ENCODE measurements at regions not wholly inside any gene's neighbourhood (a gene's known extent, or its start where the extent isn't known, plus 50 kb on each side); places are given as distances from the start of the nearest gene placed in this dataset.

DNA sequence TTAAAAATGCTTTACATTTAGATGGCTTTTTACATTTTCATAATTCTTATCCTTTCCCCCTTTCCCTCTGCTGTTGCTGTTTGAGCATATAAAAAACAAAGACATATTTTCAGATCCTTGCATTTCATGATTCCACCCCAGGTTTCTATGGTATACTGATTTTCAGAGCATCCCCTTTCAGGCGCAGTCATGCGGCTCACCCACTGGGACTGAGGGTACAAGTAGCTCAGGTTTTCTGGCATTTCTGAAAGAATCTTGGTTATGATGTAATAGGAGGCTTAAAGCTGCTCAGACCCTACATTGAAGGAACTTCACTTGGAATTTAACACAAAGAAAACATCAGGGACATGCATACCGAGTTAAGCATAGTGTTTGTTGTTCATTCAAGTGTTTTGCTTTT is 310.8 kb downstream of the ETAA1 start:
- TF ChIP-seq, protein P1, sequence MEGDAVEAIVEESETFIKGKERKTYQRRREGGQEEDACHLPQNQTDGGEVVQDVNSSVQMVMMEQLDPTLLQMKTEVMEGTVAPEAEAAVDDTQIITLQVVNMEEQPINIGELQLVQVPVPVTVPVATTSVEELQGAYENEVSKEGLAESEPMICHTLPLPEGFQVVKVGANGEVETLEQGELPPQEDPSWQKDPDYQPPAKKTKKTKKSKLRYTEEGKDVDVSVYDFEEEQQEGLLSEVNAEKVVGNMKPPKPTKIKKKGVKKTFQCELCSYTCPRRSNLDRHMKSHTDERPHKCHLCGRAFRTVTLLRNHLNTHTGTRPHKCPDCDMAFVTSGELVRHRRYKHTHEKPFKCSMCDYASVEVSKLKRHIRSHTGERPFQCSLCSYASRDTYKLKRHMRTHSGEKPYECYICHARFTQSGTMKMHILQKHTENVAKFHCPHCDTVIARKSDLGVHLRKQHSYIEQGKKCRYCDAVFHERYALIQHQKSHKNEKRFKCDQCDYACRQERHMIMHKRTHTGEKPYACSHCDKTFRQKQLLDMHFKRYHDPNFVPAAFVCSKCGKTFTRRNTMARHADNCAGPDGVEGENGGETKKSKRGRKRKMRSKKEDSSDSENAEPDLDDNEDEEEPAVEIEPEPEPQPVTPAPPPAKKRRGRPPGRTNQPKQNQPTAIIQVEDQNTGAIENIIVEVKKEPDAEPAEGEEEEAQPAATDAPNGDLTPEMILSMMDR (IDR thresholded peaks at IDR 0.05 in 4 of 5, conservative IDR thresholded peaks at IDR 0.05 in 1 of 5) = no peak
- no peak for TF ChIP-seq POLR2A (IDR thresholded peaks at IDR 0.05)
- in situ Hi-C loops (cut with MboI; ENCODE audit: low sequenced_read_pairs in 4 of 4) = no loop called here
- intact Hi-C loops (cut with DNase I; ENCODE audit: low total_unique reads) = no loop called here

DNA sequence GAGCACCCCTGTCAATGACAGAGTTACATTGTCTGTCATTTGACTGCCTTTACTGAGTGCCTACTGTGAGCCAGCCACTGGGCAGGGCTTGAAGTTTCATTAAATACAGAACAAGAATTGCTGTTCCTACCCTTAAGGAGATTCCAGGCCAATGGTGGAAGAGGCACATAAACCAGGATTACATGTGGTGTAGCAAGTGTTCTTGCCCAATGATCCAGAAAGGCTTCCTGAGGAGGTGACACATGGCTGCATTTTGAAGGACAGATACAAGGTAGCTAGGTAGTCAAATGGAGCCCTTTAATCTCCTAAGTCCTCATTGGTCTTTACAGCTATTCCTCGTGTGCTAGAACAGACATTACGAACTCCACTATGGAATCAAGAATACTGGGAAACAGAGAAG is 312.7 kb downstream of the ETAA1 start:
- H3K36me3 ChIP-seq = no peaks in the 10 kb centered on the region
- H3K9me3 ChIP-seq = no peaks in the 10 kb centered on the region
- H3K27me3 ChIP-seq = no peaks in the 10 kb centered on the region
- no peak for DNase-seq
- TF ChIP-seq, protein P1 (IDR thresholded peaks at IDR 0.05 in 4 of 5, conservative IDR thresholded peaks at IDR 0.05 in 1 of 5) = no peak
- no peak for TF ChIP-seq POLR2A (IDR thresholded peaks at IDR 0.05)
- H3K4me3 ChIP-seq = no peak overlapping the region
- in situ Hi-C loops (cut with MboI; ENCODE audit: low sequenced_read_pairs in 4 of 4) (no loop called here), intact Hi-C loops (cut with DNase I; ENCODE audit: low total_unique reads) (no loop called here)
- ATAC-seq = no peak
- no peak overlapping the region for H3K27ac ChIP-seq
- H3K4me1 ChIP-seq = no peaks in the 10 kb centered on the region

More for the DNA sequence above, 310.8 kb downstream of the ETAA1 start:
- ATAC-seq = no peak
- no peaks in the 10 kb centered on the region for H3K27me3 ChIP-seq
- no peaks in the 10 kb centered on the region for H3K36me3 ChIP-seq
- no peak overlapping the region for H3K4me3 ChIP-seq
- no peak for DNase-seq
- H3K27ac ChIP-seq = no peak overlapping the region
- H3K4me1 ChIP-seq = no peaks in the 10 kb centered on the region
- H3K9me3 ChIP-seq = no peaks in the 10 kb centered on the region

DNA sequence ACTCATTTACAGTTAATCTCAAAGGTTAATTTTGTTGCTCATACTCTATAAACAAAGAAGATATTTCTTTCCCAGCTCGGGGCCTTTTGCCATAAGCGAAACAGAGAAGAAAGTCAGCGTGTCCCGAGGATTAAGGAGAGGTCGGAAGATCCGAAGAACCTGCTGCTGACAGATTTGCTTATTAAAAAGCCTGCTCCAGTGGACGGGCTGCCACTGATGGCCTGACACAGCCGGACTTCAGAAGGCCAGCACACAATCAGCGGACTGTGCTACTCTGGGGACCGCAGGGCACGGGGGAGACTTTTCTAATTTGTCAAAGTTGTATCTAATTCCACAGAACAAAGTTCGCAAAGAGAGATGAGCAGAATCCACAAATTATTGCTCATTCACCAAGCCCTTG is 315.4 kb downstream of the ETAA1 start:
- H3K4me3 ChIP-seq = no peak overlapping the region
- no peaks in the 10 kb centered on the region for H3K4me1 ChIP-seq
- intact Hi-C loops (cut with DNase I; ENCODE audit: low total_unique reads) (no loop called here), in situ Hi-C loops (cut with MboI; ENCODE audit: low sequenced_read_pairs in 4 of 4) (no loop called here)
- no peak overlapping the region for H3K27ac ChIP-seq
- no peak for DNase-seq
- H3K27me3 ChIP-seq = no peaks in the 10 kb centered on the region
- H3K9me3 ChIP-seq = no peaks in the 10 kb centered on the region
- ATAC-seq = no peak
- H3K36me3 ChIP-seq = no peaks in the 10 kb centered on the region
- TF ChIP-seq, protein P1 (IDR thresholded peaks at IDR 0.05 in 4 of 5, conservative IDR thresholded peaks at IDR 0.05 in 1 of 5) = no peak
- TF ChIP-seq POLR2A (IDR thresholded peaks at IDR 0.05) = no peak

DNA sequence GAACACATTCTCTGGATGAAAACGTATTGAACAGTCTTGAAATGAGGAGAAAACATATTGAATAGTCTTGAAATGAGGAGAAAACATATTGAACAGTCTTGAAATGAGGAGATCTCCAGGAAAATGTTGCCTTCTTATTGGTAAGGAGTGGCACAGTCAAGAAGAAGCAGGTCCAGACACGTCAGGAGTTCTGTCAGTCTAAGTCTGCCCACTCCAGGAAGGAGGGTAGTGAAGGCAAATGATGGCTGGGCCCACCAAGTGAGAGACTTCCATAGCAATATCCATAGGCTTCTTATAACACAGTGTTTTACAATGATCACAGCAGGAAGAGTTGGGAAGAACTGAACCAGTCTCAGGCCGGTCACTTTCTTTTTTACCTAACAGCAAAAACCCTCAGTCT is 316.2 kb downstream of the ETAA1 start:
- no peak for DNase-seq
- H3K4me3 ChIP-seq = no peak overlapping the region
- TF ChIP-seq POLR2A (IDR thresholded peaks at IDR 0.05) = no peak
- TF ChIP-seq, protein P1 (IDR thresholded peaks at IDR 0.05 in 4 of 5, conservative IDR thresholded peaks at IDR 0.05 in 1 of 5) = no peak
- intact Hi-C loops (cut with DNase I; ENCODE audit: low total_unique reads) = no loop called here
- no peaks in the 10 kb centered on the region for H3K4me1 ChIP-seq
- H3K27me3 ChIP-seq = no peaks in the 10 kb centered on the region
- no peak for ATAC-seq
- H3K9me3 ChIP-seq = no peaks in the 10 kb centered on the region
- in situ Hi-C loops (cut with MboI; ENCODE audit: low sequenced_read_pairs in 4 of 4) = no loop called here
- no peaks in the 10 kb centered on the region for H3K36me3 ChIP-seq
- no peak overlapping the region for H3K27ac ChIP-seq

DNA sequence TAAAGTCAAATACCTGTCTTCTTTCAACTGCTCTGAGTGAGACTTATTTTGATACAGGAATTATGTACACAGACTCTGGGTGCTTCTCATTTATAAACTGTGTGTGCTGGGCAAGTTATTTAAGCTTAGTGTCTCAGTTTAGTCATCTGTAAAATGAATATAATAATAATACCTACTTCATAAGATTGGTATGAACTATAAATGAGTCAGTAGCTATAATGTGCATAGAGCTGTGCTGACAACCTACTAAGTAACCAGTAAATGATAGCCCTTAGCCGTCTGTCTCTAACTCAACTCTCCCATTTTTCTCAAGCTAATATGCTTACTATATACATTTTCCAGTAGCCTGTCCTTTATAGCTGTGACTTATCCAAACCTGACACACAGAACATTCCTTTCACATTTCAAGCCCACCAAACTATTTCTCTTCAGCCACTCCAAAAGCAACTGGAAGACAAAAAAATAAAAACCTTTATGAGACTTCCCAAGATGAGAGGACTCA is 319.8 kb downstream of the ETAA1 start:
- TF ChIP-seq, protein P1 (IDR thresholded peaks at IDR 0.05 in 4 of 5, conservative IDR thresholded peaks at IDR 0.05 in 1 of 5) = no peak
- TF ChIP-seq POLR2A (IDR thresholded peaks at IDR 0.05) = no peak
- in situ Hi-C loops (cut with MboI; ENCODE audit: low sequenced_read_pairs in 4 of 4) = no loop called here
- no peaks in the 10 kb centered on the region for H3K4me1 ChIP-seq
- no peak overlapping the region for H3K27ac ChIP-seq
- ATAC-seq (no peak), DNase-seq (no peak)
- H3K27me3 ChIP-seq = no peaks in the 10 kb centered on the region
- no peaks in the 10 kb centered on the region for H3K36me3 ChIP-seq
- intact Hi-C loops (cut with DNase I; ENCODE audit: low total_unique reads) = no loop called here
- no peak overlapping the region for H3K4me3 ChIP-seq
- H3K9me3 ChIP-seq = no peaks in the 10 kb centered on the region

Measured in gastrocnemius medialis (tissue), 4 donors.